Neural cell (in vitro differentiated cells): ENCODE measurements at regions not wholly inside any gene's neighbourhood (a gene's known extent, or its start where the extent isn't known, plus 50 kb on each side); places are given as distances from the start of the nearest gene placed in this dataset.

ENCODE experiments used
- CTCF ChIP-seq: fragments of 450-650 bp; IDR thresholded peaks from 2 replicates; pipeline ENCODE4 v1.5.1; 2014; ENCODE audit warnings: antibody characterized with exemption, mild to moderate bottlenecking, moderate library complexity; ENCODE audit not compliant: poor library complexity, severe bottlenecking
- RAD21 ChIP-seq: fragments of 450-650 bp; conservative IDR thresholded peaks from 2 replicates; pipeline ENCODE4 v1.6.1; 2014; ENCODE audit warnings: antibody characterized with exemption, mild to moderate bottlenecking, moderate library complexity

GRCh38 chr4:4735870-4736269 is 123.6 kb upstream of the MSX1 start:
- no peak for TF ChIP-seq RAD21
- no peak for TF ChIP-seq CTCF
